ENCODE measurements at regions not wholly inside any gene's neighbourhood (a gene's known extent, or its start where the extent isn't known, plus 50 kb on each side); places are given as distances from the start of the nearest gene placed in this dataset.
"Not testable (repeated sequence)": the region's sequence is repeated elsewhere in the genome, so short reads cannot be mapped to it uniquely, and the experiment has no call there.

DNA sequence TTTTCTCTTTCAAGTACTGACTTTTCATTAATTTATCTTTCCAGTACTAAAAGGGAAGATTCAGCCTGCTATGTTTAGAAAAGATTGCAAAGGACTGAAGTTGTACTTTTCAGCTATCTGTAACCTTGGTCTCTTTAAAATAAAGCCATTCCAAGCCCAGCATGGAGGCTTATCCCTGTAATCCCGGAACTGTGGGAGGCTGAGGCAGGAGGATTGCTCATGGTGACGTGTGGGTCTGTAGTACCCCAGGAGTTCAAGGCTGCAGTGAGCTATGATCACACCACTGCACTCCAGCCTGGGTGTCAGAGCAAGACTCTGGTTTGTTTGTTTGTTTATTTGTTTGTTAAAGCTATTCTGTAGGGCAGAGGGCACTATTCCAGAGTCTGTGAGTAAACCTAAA, 50.6 kb upstream of the TMEM170B start:
- DNase-seq (ENCODE audit: low spot score): no peak

DNA sequence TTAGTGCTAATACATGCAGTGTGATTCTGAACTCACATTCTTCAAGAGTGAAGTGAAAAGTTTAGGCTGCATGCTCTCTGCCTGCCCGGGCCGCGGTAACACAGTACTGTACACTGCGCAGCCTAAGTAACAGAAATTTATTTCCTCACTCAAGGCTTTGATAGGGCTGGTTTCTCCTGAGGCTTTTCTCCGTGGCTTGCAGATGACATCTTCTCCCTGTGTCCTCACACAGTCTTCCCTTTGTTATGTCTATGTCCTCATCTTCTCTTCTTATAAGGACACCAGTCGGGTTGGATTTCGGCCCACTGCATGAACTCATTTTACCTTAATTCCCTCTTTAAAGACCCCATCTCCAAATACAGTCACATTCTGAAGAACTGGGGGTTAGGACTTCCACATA, 51.1 kb upstream of the TMEM170B start:
- DNase-seq (ENCODE audit: low spot score): no peak

DNA sequence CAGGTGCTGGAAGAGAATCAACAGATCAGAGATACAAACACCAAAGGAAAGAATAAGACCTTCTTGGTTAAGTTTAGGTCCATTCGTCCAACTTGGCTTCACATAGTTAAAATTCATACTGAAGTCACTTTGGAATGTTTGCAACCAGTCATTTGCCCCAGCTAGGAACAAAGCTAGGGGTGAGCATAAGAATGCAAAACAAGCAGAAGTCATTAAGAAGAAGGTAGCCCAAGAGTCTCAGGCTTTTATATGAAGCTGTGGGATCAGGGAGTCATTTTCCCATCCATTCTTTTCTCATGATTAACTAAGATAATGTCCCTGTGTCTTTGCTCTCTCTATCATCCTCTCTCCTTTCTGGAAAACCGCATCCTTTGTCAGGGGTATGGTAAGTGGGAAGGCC, 51.5 kb upstream of the TMEM170B start:
- no peak for DNase-seq (ENCODE audit: low spot score)

DNA sequence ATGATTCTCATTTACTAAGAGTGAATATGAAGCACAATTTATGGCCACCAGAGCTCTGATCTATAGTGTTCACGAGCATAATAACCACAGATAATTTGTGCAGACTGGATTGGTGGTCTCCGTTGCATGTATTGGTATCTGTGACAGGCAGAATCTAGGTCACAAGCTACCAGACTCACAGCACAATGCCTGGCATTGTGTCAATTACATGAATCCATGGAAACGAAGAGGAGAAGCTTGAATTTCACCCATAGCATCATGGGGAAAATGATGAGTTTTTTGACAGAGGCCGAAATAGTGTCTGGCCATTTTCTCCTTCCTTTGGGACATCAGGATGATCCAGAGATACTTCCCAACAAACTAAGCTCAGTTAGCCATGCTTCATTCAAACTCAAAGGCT, 52.3 kb upstream of the TMEM170B start:
- DNase-seq (ENCODE audit: low spot score): no peak

DNA sequence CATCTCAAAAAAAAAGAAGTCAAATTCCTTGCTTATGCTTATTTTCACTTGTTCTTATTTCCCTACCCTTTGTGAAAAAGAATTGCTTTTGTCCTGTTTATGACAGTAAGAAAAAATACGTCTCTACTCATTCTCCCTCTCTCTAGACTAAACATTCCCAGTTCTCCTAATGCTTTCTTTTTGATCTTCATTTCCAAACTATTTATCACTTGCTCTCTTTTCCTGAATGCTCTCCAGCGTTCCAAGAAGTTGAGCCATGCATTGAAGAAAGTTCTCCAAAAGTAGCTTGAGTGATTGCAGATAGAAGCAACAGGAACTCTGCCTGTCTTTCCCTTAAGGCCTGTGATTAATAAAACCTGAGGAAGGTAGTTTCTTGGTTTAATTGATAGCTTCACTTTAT, 53.1 kb upstream of the TMEM170B start:
- DNase-seq (ENCODE audit: low spot score): no peak

DNA sequence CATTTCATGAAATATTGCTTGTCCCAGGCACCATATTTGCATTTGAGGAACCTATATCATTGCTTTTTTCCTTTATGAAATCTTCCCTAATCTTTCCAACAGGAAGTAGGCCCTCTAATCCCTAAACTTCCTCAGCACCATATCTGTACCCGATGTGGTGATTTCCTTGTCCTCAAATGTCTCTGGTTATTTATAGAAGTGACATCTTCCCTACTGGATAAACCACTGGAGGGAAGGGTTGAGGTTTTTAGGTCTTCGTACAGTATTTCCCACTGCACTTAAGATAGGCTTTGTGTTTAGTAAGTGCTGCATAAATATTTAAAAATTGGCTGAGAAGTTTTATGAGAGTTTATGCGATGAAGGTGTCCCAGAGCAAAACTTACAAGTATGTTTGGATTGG, 54.9 kb upstream of the TMEM170B start:
- DNase-seq (ENCODE audit: low spot score): no peak

DNA sequence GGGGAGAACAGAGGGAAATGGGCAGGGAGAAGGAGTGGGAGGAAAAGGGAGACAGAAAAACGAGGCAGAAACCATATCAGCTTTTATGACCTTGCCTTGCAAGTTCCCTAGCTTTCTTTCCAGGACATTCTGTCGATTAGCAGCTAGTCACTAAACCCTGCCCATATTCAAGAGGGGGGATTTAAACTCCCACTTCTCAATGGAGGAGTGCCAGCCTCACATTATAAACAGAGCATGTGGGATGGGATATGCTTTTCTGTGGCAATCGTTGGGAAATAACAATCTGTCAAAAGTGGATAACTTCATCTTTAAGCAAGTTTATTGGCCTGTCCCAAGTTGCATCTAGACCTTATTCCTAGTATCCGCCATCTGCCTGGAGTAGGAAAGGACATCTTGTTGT, 57.0 kb upstream of the TMEM170B start:
- no peak for DNase-seq (ENCODE audit: low spot score)

DNA sequence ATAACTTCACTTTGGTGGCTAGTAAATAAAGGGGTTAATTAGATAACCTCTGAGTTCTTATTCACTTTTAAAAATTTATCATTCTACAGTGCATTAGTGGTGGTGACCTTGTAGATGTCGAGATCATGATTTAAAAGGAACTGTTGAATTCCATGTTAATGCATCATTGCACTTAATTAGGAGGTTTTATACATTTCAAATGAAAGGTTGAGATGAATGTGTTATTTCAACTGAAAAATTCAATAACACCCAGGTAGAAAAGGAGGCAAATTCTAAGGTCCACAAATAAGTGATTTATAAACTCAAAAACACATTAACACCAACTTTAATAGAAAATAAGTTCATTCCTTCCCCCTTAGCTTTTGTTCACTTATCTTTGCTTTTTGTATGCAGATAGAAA, 58.3 kb upstream of the TMEM170B start:
- no peak for DNase-seq (ENCODE audit: low spot score)

DNA sequence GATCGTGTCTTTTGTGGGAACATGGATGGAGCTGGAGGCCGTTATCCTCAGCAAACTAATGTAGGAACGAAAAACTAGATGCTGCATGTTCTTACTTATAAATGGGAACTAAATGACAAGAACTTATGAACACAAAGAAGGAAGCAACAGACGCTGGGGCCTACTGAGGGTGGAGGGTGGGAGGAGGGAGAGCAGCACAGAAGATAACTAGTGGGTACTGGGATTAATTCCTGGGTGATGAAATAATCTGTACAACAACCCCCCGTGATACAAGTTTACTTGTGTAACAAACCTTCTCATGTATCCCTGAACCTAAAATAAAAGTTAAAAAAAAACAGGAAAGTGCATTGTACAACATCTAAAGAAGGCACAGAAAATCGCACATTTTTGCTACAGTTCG, 59.0 kb upstream of the TMEM170B start:
- DNase-seq (ENCODE audit: low spot score): no peak

DNA sequence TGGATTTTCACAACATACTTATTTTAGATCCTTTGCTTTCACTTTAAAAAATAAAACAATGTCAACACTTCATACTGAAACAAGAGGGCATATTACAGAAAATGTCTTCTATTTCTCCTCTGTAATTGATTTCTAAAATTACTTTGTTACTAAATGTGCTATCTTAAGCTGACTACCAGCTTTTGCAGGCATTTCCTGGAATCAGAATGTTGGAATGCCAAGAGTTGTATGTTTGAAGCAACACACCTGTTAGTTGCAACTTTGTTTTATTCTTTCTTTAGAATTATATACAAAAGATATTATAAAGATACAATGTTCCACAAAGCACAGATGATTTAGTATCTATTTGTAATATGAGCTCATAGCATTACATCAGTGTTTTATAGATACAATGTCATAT, 62.5 kb upstream of the TMEM170B start:
- no peak for DNase-seq (ENCODE audit: low spot score)

DNA sequence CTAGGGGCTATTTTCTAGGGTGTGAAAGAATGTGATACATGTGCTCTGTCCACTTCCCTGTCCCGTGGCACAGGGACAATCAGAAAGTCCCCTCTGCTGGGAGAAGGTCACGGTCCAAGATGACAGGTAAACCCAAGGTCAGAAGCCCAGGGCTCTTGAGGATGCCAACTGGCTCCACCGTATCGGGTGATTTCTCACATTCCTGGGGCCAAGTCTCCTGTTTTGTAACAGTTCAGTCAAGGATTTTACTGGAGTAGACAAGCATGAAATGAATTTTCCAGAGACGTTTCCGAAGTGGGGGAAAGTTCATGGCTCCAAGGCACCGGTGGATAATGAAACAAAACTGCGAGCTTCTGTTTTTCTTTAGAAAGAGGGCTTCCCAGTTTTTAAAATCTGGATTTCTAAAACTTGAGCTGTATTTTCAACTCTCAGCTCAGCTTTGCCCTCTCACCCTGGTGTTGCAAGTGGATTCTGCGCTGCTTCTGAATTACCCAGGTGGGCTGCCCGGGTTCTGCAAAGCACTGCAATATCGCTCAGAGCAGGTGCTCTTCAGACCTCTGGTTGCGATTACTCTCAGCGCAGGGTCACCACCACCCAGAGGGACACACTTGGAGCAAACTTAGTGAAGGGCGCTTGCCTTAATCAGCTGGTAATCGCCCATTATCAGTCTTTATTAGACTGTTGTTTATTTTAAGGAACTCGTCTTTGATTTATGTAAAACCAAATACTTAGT, 64.4 kb upstream of the TMEM170B start:
- no peak for DNase-seq (ENCODE audit: low spot score)

DNA sequence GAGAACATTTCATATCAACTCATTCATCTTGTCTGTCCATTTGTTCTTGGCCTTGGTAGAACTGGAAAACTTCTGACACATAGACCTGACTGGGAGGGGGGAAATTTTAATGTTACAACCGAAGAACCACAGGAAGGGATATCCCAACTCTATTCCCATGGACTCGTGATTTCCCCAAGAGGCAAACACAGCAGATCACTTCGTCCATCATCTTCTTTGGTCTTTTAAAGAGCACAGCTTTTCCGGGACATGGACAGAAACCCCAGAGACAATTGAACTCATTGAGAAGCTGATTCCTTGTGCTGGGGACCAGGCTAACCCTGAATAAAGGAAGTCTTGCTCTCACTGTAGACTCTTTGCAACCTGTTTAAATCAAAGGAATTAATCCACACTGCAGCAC, 66.3 kb upstream of the TMEM170B start:
- DNase-seq (ENCODE audit: low spot score): no peak

DNA sequence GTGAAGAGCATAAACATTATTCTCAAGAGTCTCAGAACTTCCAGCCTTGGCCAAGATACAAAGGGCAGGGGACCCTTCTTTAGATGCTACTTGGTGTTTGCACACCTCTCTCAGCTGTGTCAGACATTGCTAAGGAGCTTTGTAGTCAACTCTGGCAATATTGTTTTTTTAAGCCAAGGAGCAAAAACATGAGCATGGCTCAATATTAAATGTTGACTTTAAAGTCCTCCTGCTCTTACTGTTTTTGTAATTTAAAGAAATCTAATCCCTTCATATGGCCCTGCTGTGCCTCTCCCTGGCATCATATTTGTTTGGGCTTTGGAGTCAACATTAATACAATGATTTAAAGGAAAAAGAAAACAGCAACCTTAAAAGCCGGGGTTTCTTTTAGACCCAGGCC, 67.9 kb upstream of the TMEM170B start:
- no peak for DNase-seq (ENCODE audit: low spot score)

DNA sequence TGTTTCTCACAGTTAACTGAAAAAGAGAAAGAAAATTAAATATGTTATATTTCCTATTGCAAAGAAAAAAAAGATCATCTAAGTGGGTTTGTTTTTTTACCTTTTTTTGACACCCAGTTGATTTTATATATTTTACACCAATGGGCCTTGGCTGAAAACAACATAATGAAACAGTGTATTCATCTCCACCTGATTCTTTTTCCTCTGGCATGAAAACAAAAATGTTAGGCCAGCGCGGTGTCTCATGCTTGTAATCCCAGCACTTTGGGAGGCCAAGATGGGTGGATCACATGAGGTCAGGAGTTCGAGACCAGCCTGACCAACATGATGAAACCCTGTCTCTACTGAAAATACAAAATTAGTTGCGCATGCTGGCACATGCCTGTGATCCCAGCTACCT, 69.3 kb upstream of the TMEM170B start:
- not testable (repeated sequence) for DNase-seq (ENCODE audit: low spot score)

DNA sequence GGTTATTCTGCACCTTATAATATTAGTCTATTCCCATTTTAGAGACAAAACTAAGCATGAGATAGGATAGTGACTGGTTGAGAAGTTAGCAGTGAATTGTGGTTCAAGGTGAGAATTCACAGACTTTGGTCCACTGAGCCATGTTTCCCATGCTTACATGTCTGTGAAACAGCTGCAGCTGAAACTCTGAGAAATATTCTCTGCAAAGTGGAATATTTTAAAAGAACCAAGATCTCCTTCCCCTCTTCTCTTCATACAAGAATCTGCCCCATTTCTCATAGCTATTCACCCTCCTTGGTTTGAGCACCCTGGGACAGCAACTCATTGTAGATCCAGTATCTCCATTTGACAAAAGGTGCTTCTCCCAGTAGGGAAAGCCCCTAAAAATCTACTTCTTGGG, 70.2 kb upstream of the TMEM170B start:
- no peak for DNase-seq (ENCODE audit: low spot score)

DNA sequence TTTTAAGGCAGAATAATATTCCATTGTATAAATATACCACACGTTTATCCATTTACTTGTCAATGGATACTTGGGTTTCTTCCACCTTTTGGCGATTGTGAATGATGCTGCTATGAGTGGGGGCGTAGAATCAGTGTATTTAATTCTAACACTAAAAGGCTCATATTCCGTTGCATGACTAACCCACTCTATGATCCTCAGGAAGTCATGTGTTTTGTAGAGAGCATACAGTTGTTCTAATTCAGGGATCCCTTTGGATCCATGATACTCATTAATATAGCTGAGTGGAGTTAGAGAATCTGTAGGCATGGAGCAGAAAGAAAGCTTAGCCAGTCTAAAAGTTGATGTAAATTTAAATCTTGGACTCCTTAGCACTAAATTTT, 74.2 kb upstream of the TMEM170B start:
- no peak for DNase-seq (ENCODE audit: low spot score)

DNA sequence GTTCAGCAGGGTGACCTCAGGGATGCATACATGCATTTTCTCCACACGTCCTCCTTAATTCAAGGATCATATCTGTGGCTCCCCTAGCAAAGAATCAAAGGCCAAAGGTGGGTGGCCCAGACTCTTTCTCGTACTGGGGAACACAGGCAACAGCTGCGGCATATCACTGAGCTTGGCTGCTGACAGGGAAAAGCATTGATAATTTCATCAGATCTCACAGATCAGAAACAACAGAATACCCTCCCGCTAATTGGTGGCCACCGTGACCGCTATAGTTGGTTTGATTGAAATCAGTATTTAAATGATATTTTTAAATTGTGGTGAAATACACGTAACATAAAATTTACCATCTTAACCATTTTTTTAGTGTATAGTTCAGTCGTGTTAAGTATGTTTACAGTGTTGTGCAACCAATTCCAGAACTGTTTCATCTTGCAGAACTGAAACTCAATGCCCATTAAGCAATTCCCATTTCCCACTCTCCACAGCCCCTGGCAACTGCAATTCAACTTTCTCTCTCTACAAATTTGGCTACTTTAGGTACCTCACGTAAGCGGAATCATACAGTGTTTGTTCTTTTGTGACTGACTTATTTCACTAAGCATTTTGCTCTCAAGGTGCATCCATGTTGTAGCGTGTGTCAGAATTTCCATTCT, 74.7 kb upstream of the TMEM170B start:
- DNase-seq (ENCODE audit: low spot score): no peak

DNA sequence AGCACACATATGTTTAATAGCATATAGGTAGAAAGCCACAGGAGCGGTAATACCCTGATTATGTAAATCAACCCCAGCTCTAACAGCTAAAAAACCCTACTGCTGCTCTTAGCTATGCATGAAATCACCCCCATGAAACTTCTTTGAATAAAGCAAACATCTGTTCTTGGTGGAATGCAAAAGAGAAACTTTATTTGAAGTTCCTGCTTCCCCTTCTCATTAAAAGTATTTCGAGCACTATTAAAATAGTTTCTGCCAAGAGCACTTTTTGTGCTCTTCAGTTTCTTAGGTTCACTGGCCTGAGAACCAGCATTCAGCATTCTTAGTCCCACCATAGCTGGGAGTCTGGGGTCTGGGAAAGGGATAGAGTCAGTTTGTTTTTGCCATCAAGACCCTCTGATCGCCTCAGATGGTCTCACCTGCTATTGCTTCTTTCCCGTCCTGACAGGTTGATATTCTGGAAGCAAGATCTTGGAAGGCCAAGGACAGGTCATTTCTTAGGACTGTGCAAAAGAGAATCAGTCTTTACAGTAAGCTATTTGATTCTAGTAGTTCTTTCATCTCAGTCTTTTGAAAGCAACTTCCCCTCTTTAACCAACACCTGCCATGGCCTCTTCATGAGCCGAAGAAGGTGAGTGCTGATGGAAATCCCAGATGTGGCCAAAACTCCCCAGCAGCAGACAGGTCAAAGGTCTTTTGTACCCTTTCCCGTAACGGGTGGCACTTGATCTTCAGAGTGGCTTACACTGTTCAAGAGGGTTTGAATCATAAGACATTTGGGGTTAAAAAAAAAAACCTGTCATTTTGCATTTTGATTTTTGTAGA, 76.5 kb upstream of the TMEM170B start:
- DNase-seq (ENCODE audit: low spot score): no peak

DNA sequence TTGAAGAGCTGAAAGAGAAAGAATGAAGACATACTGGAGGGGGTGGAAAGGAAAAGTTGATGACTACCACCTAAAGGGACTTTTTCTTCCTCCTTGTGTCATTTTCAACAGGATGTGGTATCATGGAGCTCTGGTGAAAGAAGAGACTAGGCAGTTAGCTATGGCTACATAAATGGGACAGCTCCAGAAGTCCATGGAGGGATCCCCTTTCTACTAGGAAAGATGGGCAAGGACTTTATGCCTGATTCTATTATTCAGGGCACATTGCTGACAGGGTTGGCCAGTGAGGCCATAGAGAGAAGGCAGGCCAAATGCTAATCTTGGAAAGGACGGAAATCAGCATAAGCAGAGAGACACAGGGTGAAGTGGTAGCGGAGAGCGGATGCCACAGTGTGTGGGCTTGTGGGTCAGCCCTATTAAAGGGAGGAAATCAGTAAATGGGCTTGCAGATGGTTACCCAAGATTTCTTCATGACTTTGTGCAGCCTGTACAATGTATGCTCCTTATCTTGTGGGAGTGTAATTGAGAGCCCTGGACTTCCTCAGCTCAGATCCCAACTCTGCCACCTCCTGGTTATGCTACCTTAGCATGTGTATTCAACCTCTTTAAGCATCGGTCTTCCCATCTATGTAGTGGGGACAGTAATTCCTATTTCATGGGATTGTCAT, 77.4 kb upstream of the TMEM170B start:
- no peak for DNase-seq (ENCODE audit: low spot score)

DNA sequence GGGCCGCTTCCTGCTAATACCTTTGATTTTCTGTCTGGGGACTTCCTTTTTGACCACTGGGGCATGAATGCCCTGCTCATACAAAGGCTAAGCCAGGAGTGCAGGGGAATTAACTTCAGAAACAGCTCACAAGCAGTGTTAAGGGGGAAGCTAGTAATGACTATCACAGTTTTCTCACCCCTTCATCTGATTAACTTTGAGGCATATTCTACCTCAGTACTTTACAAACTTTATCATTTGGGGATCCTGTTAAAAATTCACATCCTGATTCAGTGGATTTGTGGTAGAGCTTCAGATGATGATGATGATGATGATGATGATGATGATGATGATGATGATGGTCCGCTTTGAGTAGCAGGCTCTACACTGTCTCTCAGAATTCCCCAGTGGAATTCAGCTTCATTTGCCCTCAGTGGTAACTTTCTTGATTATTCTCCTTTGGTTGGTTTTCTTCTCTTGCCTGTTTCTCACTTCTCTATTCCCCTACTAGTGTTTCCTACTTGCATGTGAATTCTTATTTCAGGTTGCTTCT, 78.4 kb upstream of the TMEM170B start:
- no peak for DNase-seq (ENCODE audit: low spot score)

DNA sequence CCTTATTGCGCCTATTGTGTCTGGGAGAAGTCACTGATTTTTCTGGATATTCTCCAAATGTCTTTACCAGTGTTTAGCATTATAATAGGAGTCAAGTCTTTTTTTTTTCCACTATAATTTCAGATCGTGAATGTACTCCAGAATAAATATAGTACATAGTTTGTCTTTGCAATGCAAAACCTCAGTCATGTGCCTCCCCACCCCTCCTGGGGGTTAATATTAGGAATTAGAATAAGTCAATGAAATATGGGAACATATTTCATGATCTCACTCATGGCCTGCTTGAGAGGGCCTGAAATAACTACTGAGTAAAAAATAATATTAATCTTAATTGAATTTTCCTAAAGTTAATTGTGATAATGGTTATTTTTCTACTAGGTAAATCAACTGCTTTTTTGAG, 79.0 kb upstream of the TMEM170B start:
- no peak for DNase-seq (ENCODE audit: low spot score)

DNA sequence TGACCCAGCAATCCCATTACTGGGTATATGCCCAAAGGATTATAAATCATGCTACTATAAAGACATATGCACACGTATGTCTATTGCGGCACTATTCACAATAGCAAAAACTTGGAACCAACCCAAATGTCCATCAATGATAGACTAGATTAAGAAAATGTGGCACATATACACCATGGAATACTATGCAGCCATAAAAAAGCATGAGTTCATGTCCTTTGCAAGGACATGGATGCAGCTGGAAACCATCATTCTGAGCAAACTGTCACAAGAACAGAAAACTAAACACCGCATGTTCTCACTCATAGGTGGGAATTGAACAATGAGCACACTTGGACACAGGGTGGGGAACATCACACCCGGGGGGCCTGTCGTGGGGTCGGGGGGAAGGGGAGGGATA, 80.1 kb upstream of the TMEM170B start:
- not testable (repeated sequence) for DNase-seq (ENCODE audit: low spot score)

Data from D341Med (cell line).